Stimulated activated CD8-positive, alpha-beta memory T cell treated with anti-CD3 and anti-CD28 coated beads, Interleukin-15, amount 100 ng/mL, for 48 hours (primary cell): ENCODE measurements at regions not wholly inside any gene's neighbourhood (a gene's known extent, or its start where the extent isn't known, plus 50 kb on each side); places are given as distances from the start of the nearest gene placed in this dataset.

Source experiments
- DNase-seq, 2 donors: peaks; one replicate each; pipeline ENCODE4 v3.0.0-alpha.2; 2020; ENCODE audit warnings: low read depth in 2 of 2

GRCh38 chr13:95352486-95352885 lies 51.2 kb upstream of the ABCC4 start:
- DNase-seq, result no peak

GRCh38 chr13:95354156-95354555 lies 52.9 kb upstream of the ABCC4 start:
- DNase-seq, result no peak

- no peak for DNase-seq
These were observed 53.6 kb upstream of the ABCC4 start for GRCh38 chr13:95354680-95355487.

GRCh38 chr13:95355494-95355893 lies 54.2 kb upstream of the ABCC4 start:
- no peak for DNase-seq

- DNase-seq, result no peak
These were observed 55.7 kb upstream of the ABCC4 start for GRCh38 chr13:95356916-95357315.

GRCh38 chr13:95357875-95358274 lies 56.6 kb upstream of the ABCC4 start:
- no peak for DNase-seq

- no peak for DNase-seq
These were observed 58.8 kb upstream of the ABCC4 start for GRCh38 chr13:95360052-95360451.

GRCh38 chr13:95360464-95361097 lies 59.3 kb upstream of the ABCC4 start:
- DNase-seq, result no peak

GRCh38 chr13:95361686-95362085 lies 60.4 kb upstream of the ABCC4 start:
- no peak for DNase-seq

GRCh38 chr13:95362666-95363065 lies 61.4 kb upstream of the ABCC4 start:
- DNase-seq, result no peak

- no peak for DNase-seq
These were observed 66.1 kb upstream of the ABCC4 start for GRCh38 chr13:95367309-95367843.

- no peak for DNase-seq
These were observed 67.7 kb upstream of the ABCC4 start for GRCh38 chr13:95368998-95369397.

- no peak for DNase-seq
These were observed 74.5 kb upstream of the ABCC4 start for GRCh38 chr13:95375706-95376105.

- DNase-seq, result no peak
These were observed 77.4 kb upstream of the ABCC4 start for GRCh38 chr13:95378603-95379002.

GRCh38 chr13:95380468-95381211 lies 79.4 kb upstream of the ABCC4 start:
- DNase-seq, result peak; percentile 40 to 47

GRCh38 chr13:95381212-95381527 lies 79.9 kb upstream of the ABCC4 start:
- no peak for DNase-seq

GRCh38 chr13:95382411-95382810 lies 81.2 kb upstream of the ABCC4 start:
- no peak for DNase-seq

GRCh38 chr13:95382916-95383315 lies 81.7 kb upstream of the ABCC4 start:
- no peak for DNase-seq

- DNase-seq, result no peak
These were observed 84.1 kb upstream of the ABCC4 start for GRCh38 chr13:95385373-95385772.

- no peak for DNase-seq
These were observed 84.5 kb upstream of the ABCC4 start for GRCh38 chr13:95385798-95386197.

- no peak for DNase-seq
These were observed 85.1 kb upstream of the ABCC4 start for GRCh38 chr13:95386370-95386769.

GRCh38 chr13:95387733-95388207 lies 86.5 kb upstream of the ABCC4 start:
- DNase-seq, result no peak
